MCF 10A (cell line): ENCODE measurements at regions not wholly inside any gene's neighbourhood (a gene's known extent, or its start where the extent isn't known, plus 50 kb on each side); places are given as distances from the start of the nearest gene placed in this dataset.

Experiments
- BruUV-seq: library from RNA; stranded (reverse); fragments of 400-500 nt; replicated peaks from 2 replicates; lab custom pipeline; 2021; lab: Mats Ljungman, UMichigan
- CTCF ChIA-PET: fragments of 300-600 bp; sonication (Branson Sonifier 250); formaldehyde crosslinking; extraction: SDS; loops from one replicate; lab custom pipeline; 2021; ENCODE audit warnings: antibody characterized with exemption, inconsistent platforms; lab: Yijun Ruan, JAX
- POLR2A ChIA-PET: fragments of 300-600, 350-650 bp; sonication (Branson Sonifier 250); formaldehyde crosslinking; extraction: SDS; loops from one replicate; lab custom pipeline; 2020; ENCODE audit warnings: antibody characterized with exemption, inconsistent platforms; lab: Yijun Ruan, JAX
- DNase-seq: peaks from one replicate; pipeline ENCODE4 v3.0.0-alpha.2; 2018; ENCODE audit not compliant: unreplicated experiment
- H3K27ac Mint-ChIP-seq: one replicate; pipeline ENCODE4 v1.8.0; 2022; ENCODE audit warnings: mild to moderate bottlenecking, low read depth, mixed read lengths; ENCODE audit not compliant: unreplicated experiment
- H3K27me3 Mint-ChIP-seq: one replicate; pipeline ENCODE4 v1.8.0; 2022; ENCODE audit warnings: mixed read lengths; ENCODE audit not compliant: insufficient read depth, unreplicated experiment
- H3K36me3 Mint-ChIP-seq: one replicate; pipeline ENCODE4 v1.8.0; 2022; ENCODE audit warnings: mild to moderate bottlenecking, moderate library complexity, mixed read lengths; ENCODE audit not compliant: insufficient read depth, unreplicated experiment
- H3K4me1 Mint-ChIP-seq: one replicate; pipeline ENCODE4 v1.8.0; 2022; ENCODE audit warnings: mixed read lengths; ENCODE audit not compliant: insufficient read depth, unreplicated experiment
- H3K4me3 Mint-ChIP-seq: one replicate; pipeline ENCODE4 v1.8.0; 2022; ENCODE audit warnings: mild to moderate bottlenecking, moderate library complexity, mixed read lengths; ENCODE audit not compliant: unreplicated experiment
- H3K9me3 Mint-ChIP-seq: one replicate; pipeline ENCODE4 v1.8.0; 2022; ENCODE audit warnings: mixed read lengths; ENCODE audit not compliant: unreplicated experiment
- CTCF ChIP-seq: fragments of 200-600 bp; IDR thresholded peaks from one replicate; pipeline ENCODE4 v1.8.0; 2022; ENCODE audit warnings: antibody characterized with exemption, mild to moderate bottlenecking; ENCODE audit not compliant: unreplicated experiment
- intact Hi-C: fragments of 100-400 bp; cut with micrococcal nuclease; formaldehyde crosslinking; loops from 2 replicates; pipeline ENCODE4 v1.14.1; 2022

- ChIA-PET POLR2A (no interaction called here), CTCF (no interaction called here)
- no peak for TF ChIP-seq CTCF
- no peak for DNase-seq
- Mint-ChIP-seq H3K27me3 (peaks cover 24% of the 10 kb centered on the region), H3K9me3 (no peaks in the 10 kb centered on the region), H3K4me1 (no peaks in the 10 kb centered on the region), H3K27ac (no peak overlapping the region), H3K36me3 (no peaks in the 10 kb centered on the region), H3K4me3 (no peak overlapping the region)
- BruUV-seq, result no TSS peak
- intact Hi-C loops, result no loop called here
Measured at GRCh38 chr7:97390052-97390451, 272.6 kb downstream of the SDHAF3 start.

GRCh38 chr7:97390915-97391593 lies 273.6 kb downstream of the SDHAF3 start:
- Mint-ChIP-seq H3K27ac (no peak overlapping the region), H3K9me3 (no peaks in the 10 kb centered on the region), H3K27me3 (peaks cover 24% of the 10 kb centered on the region), H3K36me3 (no peaks in the 10 kb centered on the region), H3K4me3 (no peak overlapping the region), H3K4me1 (no peaks in the 10 kb centered on the region)
- intact Hi-C loops, result no loop called here
- no TSS peak for BruUV-seq
- ChIA-PET POLR2A (no interaction called here), CTCF (interaction anchor here (0.7 kb wide), 1 partner anchor 250 kb away, joined by 3 read pairs; no protein-coding TSS in a partner anchor)
- DNase-seq, result no peak
- no peak for TF ChIP-seq CTCF

- no peak overlapping the region for H3K4me3 Mint-ChIP-seq
- peaks cover 54% of the 10 kb centered on the region for H3K27me3 Mint-ChIP-seq
- BruUV-seq, result no TSS peak
- POLR2A ChIA-PET, result interaction anchor here (0.6 kb wide), 2 partner anchors 20 to 1464 kb away, joined by 3 read pairs; no protein-coding TSS in a partner anchor
- peak; percentile 29 for DNase-seq
- H3K4me1 Mint-ChIP-seq, result no peaks in the 10 kb centered on the region
- H3K9me3 Mint-ChIP-seq, result no peaks in the 10 kb centered on the region
- TF ChIP-seq CTCF, result no peak
- CTCF ChIA-PET, result interaction anchor here (0.6 kb wide), 2 partner anchors 155 to 417 kb away, joined by 3 read pairs; no protein-coding TSS in a partner anchor
- no peaks in the 10 kb centered on the region for H3K36me3 Mint-ChIP-seq
- H3K27ac Mint-ChIP-seq, result no peak overlapping the region
- intact Hi-C loops, result no loop called here
Measured at GRCh38 chr7:97401398-97401797, 283.9 kb downstream of the SDHAF3 start.

GRCh38 chr7:97405835-97406234 lies 288.3 kb downstream of the SDHAF3 start:
- Mint-ChIP-seq H3K27me3 (peaks cover 64% of the 10 kb centered on the region), H3K4me3 (no peak overlapping the region), H3K4me1 (no peaks in the 10 kb centered on the region), H3K36me3 (no peaks in the 10 kb centered on the region), H3K9me3 (no peaks in the 10 kb centered on the region), H3K27ac (no peak overlapping the region)
- POLR2A ChIA-PET, result no interaction called here
- no peak for DNase-seq
- TF ChIP-seq CTCF, result no peak
- intact Hi-C loops, result no loop called here
- CTCF ChIA-PET, result interaction anchor here (0.6 to 1.4 kb wide), 4 partner anchors 12 to 1391 kb away, joined by 3 to 4 read pairs (median 3); no protein-coding TSS in a partner anchor
- no TSS peak for BruUV-seq
